ENCODE measurements at regions not wholly inside any gene's neighbourhood (a gene's known extent, or its start where the extent isn't known, plus 50 kb on each side); places are given as distances from the start of the nearest gene placed in this dataset.

DNA sequence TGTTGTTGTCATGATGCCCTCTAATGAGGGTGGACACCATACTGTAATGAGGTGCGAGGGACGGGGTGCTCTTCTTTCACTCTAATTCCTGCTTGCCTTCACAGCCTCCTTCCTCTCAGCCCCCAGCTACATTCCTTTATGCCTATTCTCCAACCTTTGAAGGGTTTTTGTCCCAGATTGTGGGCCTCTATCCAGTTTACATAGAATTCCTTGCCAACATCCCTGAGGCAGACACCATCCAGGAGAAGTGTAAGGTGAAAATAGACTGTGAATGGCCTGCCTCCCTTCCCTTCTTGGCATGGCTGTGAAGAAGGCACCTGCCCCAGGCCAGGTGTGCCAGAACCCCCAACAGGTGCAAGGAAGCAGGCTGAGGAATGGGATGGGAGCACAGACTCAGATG is 122.3 kb downstream of the CHST1 start:
- Histone ChIP-seq H3K27me3 (ENCODE audit: control insufficient read depth in 2 of 2, insufficient read depth in 2 of 2, low read length in 2 of 2) (no peaks in the 10 kb centered on the region), H4K20me1 (replicated peaks; ENCODE audit: control insufficient read depth, extremely low read depth, insufficient read depth, low read length) (no peaks in the 10 kb centered on the region), H3K36me3 (ENCODE audit: control insufficient read depth in 2 of 2, extremely low read depth in 1 of 2, insufficient read depth in 2 of 2, low read length in 2 of 2) (no peaks in the 10 kb centered on the region), H3K27ac (ENCODE audit: insufficient read depth, low read depth, low read length) (no peak overlapping the region), H3K9ac (replicated peaks; ENCODE audit: extremely low read depth, insufficient read depth, low read length) (no peak overlapping the region), H3K4me1 (ENCODE audit: control insufficient read depth, extremely low read depth, insufficient read depth, low read length) (no peaks in the 10 kb centered on the region), H2AFZ (ENCODE audit: low read depth, low read length) (no peak overlapping the region), H3K4me3 (replicated peaks in 1 of 3; ENCODE audit: insufficient read depth in 1 of 3, low read depth in 1 of 3, low read length in 3 of 3) (no peak overlapping the region), H3K79me2 (ENCODE audit: control insufficient read depth, insufficient read depth, low read length) (no peaks in the 10 kb centered on the region), H3K9me1 (replicated peaks; ENCODE audit: control insufficient read depth, extremely low read depth, insufficient read depth, low read length) (no peaks in the 10 kb centered on the region), H3K4me2 (ENCODE audit: insufficient read depth, low read length) (no peak overlapping the region), H3K9me3 (replicated peaks; ENCODE audit: control insufficient read depth, insufficient read depth, low read length) (no peaks in the 10 kb centered on the region)
- POLR2A ChIA-PET = no interaction called here
- intact Hi-C loops (cut with micrococcal nuclease) = no loop called here
- dilution Hi-C loops (cut with MboI; ENCODE audit: extremely low pct_ligation_motif_present, low sequenced_read_pairs) = no loop called here
- no peak for TF ChIP-seq EZH2 (IDR thresholded peaks at IDR 0.05; ENCODE audit: borderline replicate concordance, low read depth, low read length, severe bottlenecking)
- no peak for TF ChIP-seq JUN (IDR thresholded peaks at IDR 0.05; ENCODE audit: borderline replicate concordance, insufficient read depth, insufficient read length, low read depth)
- TF ChIP-seq POLR2AphosphoS5 (IDR thresholded peaks at IDR 0.05; ENCODE audit: insufficient read depth, low read depth, low read length) = no peak
- TF ChIP-seq MYC (IDR thresholded peaks at IDR 0.05; ENCODE audit: low read depth, low read length) = no peak
- TF ChIP-seq, protein P1, sequence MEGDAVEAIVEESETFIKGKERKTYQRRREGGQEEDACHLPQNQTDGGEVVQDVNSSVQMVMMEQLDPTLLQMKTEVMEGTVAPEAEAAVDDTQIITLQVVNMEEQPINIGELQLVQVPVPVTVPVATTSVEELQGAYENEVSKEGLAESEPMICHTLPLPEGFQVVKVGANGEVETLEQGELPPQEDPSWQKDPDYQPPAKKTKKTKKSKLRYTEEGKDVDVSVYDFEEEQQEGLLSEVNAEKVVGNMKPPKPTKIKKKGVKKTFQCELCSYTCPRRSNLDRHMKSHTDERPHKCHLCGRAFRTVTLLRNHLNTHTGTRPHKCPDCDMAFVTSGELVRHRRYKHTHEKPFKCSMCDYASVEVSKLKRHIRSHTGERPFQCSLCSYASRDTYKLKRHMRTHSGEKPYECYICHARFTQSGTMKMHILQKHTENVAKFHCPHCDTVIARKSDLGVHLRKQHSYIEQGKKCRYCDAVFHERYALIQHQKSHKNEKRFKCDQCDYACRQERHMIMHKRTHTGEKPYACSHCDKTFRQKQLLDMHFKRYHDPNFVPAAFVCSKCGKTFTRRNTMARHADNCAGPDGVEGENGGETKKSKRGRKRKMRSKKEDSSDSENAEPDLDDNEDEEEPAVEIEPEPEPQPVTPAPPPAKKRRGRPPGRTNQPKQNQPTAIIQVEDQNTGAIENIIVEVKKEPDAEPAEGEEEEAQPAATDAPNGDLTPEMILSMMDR (IDR thresholded peaks at IDR 0.05; ENCODE audit: extremely low read depth in 1 of 2, insufficient read depth in 1 of 2, low read depth in 1 of 2, low read length in 2 of 2) = no peak
- TF ChIP-seq FOS (IDR thresholded peaks at IDR 0.05; ENCODE audit: borderline replicate concordance, insufficient read depth, low read length) = no peak
- no peak for DNase-seq (ENCODE audit: low read depth, low spot score)
- no peak for FAIRE-seq
- no TSS peak for BruUV-seq (replicated peaks)
- CTCF ChIA-PET = interaction anchor here (2.0 kb wide), 1 partner anchor 112 kb away, joined by 6 read pairs; no protein-coding TSS in a partner anchor

All from endothelial cell of umbilical vein (primary cell).